B cell (primary cell): ENCODE measurements at regions not wholly inside any gene's neighbourhood (a gene's known extent, or its start where the extent isn't known, plus 50 kb on each side); places are given as distances from the start of the nearest gene placed in this dataset.

Source experiments
- ATAC-seq: fragments of 200-7000 bp; cut with Tn5 transposase; one replicate; pipeline ENCODE4 v1.10.0; 2021; ENCODE audit warnings: low read depth, mild to moderate bottlenecking, moderate number of reproducible peaks, moderate library complexity
- CTCF ChIA-PET: fragments of 350-600 bp; sonication (Branson Sonifier 250); formaldehyde crosslinking; loops from one replicate; lab custom pipeline; 2021; ENCODE audit warnings: antibody characterized with exemption, inconsistent platforms; lab: Charles Lee
- POLR2A ChIA-PET: fragments of 350-600 bp; sonication (Branson Sonifier 250); formaldehyde crosslinking; loops from one replicate; lab custom pipeline; 2021; ENCODE audit warnings: antibody characterized with exemption; lab: Charles Lee
- DNase-seq: peaks from one replicate; pipeline ENCODE4 v3.0.0; 2013
- H2AFZ ChIP-seq: 2 replicates; pipeline ENCODE4 v1.6.1; 2012; ENCODE audit warnings: mild to moderate bottlenecking, low read depth, low read length; ENCODE audit not compliant: insufficient read depth, poor library complexity, severe bottlenecking
- H3K27ac ChIP-seq, 2 donors: 1 replicate in 1 of 2; 2 replicates in 1 of 2; pipeline ENCODE4 v1.5.1; 2012 to 2013; ENCODE audit warnings: low read length in 2 of 2, mild to moderate bottlenecking in 2 of 2, moderate library complexity in 1 of 2
- H3K27me3 ChIP-seq, 4 experiments: fragments of 200-600 bp in 1 of 4; sonication (generic) in 1 of 4; replicated peaks in 1 of 4; 1 replicate in 2 of 4; 2 replicates in 2 of 4; pipeline versions ENCODE4 v1.6.1 to v1.7.0; 2013 to 2016; ENCODE audit warnings: low read length in 3 of 4, mild to moderate bottlenecking in 2 of 4, mixed read lengths in 1 of 4, moderate library complexity in 1 of 4; ENCODE audit not compliant: insufficient read depth in 4 of 4, control insufficient read depth in 3 of 4; ENCODE audit errors: control extremely low read depth in 1 of 4
- H3K36me3 ChIP-seq, 2 experiments: replicated peaks in 1 of 2; 1 replicate in 1 of 2; 2 replicates in 1 of 2; pipeline versions ENCODE4 v1.6.1 to v1.7.1; 2013; ENCODE audit warnings: low read length in 1 of 2; ENCODE audit not compliant: insufficient read depth in 2 of 2, control insufficient read depth in 1 of 2; ENCODE audit errors: control extremely low read depth in 1 of 2, extremely low read depth in 1 of 2
- H3K4me1 ChIP-seq, 2 donors: fragments of 200-600 bp in 1 of 2; sonication (generic) in 1 of 2; 1 replicate in 1 of 2; 2 replicates in 1 of 2; pipeline versions ENCODE4 v1.5.1 to v1.6.1; 2013 to 2017; ENCODE audit warnings: low read length in 2 of 2; ENCODE audit not compliant: control insufficient read depth in 2 of 2, insufficient read depth in 2 of 2
- H3K4me2 ChIP-seq: replicated peaks from 2 replicates; pipeline ENCODE3; 2012; ENCODE audit warnings: mild to moderate bottlenecking, low read depth, low read length; ENCODE audit not compliant: poor library complexity, severe bottlenecking
- H3K4me3 ChIP-seq, 5 experiments: fragments of 200-600 bp in 1 of 5; sonication (generic) in 1 of 5; 1 replicate in 3 of 5; 2 replicates in 2 of 5; pipeline versions ENCODE4 v1.5.1 to v1.7.0; 2011 to 2016; ENCODE audit warnings: low read length in 4 of 5, mild to moderate bottlenecking in 4 of 5, low read depth in 2 of 5, control low read depth in 1 of 5, moderate library complexity in 1 of 5; ENCODE audit not compliant: insufficient read depth in 1 of 5; ENCODE audit errors: control extremely low read depth in 1 of 5, extremely low read depth in 1 of 5
- H3K79me2 ChIP-seq: fragments of 200-600 bp; sonication (generic); one replicate; pipeline ENCODE4 v1.6.0; 2016; ENCODE audit warnings: low read length; ENCODE audit not compliant: control insufficient read depth, insufficient read depth
- H3K9ac ChIP-seq: fragments of 200-600 bp; sonication (generic); 2 replicates; pipeline ENCODE4 v1.6.1; 2017; ENCODE audit warnings: mild to moderate bottlenecking, low read length, moderate library complexity
- H3K9me3 ChIP-seq, 3 donors: one replicate each; pipeline versions ENCODE4 v1.6.1 to v1.7.1; 2013; ENCODE audit warnings: low read length in 2 of 3; ENCODE audit not compliant: control insufficient read depth in 2 of 3, insufficient read depth in 1 of 3; ENCODE audit errors: control extremely low read depth in 1 of 3
- H4K20me1 ChIP-seq: 2 replicates; pipeline ENCODE4 v1.6.0; 2012; ENCODE audit warnings: mild to moderate bottlenecking, low read length; ENCODE audit not compliant: insufficient read depth, control insufficient read depth, poor library complexity, severe bottlenecking
- H3K27ac Mint-ChIP-seq: one replicate; pipeline ENCODE4 v1.8.0; 2021; ENCODE audit warnings: mixed read lengths
- H3K27me3 Mint-ChIP-seq: one replicate; pipeline ENCODE4 v1.8.0; 2021; ENCODE audit warnings: mixed read lengths
- H3K4me1 Mint-ChIP-seq: one replicate; pipeline ENCODE4 v1.8.0; 2021; ENCODE audit warnings: mixed read lengths
- H3K4me3 Mint-ChIP-seq: one replicate; pipeline ENCODE4 v1.8.0; 2021; ENCODE audit warnings: mixed read lengths
- H3K9me3 Mint-ChIP-seq: one replicate; pipeline ENCODE4 v1.8.0; 2022; ENCODE audit warnings: mixed read lengths; ENCODE audit not compliant: insufficient read depth
- EZH2 ChIP-seq: IDR thresholded peaks from 2 replicates; pipeline ENCODE4 v1.6.1; 2012; ENCODE audit warnings: borderline replicate concordance, low read depth, mild to moderate bottlenecking, moderate library complexity, low read length; ENCODE audit not compliant: insufficient read depth, poor library complexity, severe bottlenecking
- WGBS: methylation state at CpG from one replicate; pipeline ENCODE4 v1.1.5; 2013; ENCODE audit warnings: missing lambda C conversion rate; ENCODE audit not compliant: insufficient coverage; 5-methylcytosine and 5-hydroxymethylcytosine counted together
- intact Hi-C: fragments of 100-400 bp; cut with micrococcal nuclease; formaldehyde crosslinking; loops from one replicate; pipeline ENCODE4 v1.10.0; 2022
- TF ChIP-seq, protein P1 (sequence below): fragments of 200-600 bp; IDR thresholded peaks from one replicate; pipeline ENCODE4 v1.8.0; 2022; ENCODE audit warnings: antibody characterized with exemption, mild to moderate bottlenecking

DNA sequence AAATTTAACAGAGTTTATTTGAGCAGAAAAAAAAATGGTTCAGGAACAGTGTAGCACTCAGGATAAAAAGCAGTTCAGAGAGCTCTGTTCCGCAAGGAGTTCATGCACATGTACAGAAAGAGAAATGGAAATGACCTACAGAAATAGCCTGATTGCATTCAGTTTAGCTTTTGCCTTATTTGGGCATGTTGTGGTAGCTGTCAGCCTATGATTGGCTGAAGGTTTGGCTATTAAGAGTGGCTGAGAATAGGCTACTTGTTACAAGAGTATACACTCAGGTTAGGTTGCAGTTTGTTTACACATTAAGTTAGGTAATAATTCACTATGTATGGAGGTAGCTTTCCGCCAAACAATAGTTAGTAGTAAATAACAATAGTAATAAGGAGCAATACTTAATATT, 511.0 kb upstream of the TMPRSS15 start:
- ChIA-PET CTCF (no interaction called here), POLR2A (no interaction called here)
- H3K27me3 ChIP-seq, result no peaks in the 10 kb centered on the region
- H3K27ac ChIP-seq, result no peak overlapping the region
- TF ChIP-seq, protein P1, sequence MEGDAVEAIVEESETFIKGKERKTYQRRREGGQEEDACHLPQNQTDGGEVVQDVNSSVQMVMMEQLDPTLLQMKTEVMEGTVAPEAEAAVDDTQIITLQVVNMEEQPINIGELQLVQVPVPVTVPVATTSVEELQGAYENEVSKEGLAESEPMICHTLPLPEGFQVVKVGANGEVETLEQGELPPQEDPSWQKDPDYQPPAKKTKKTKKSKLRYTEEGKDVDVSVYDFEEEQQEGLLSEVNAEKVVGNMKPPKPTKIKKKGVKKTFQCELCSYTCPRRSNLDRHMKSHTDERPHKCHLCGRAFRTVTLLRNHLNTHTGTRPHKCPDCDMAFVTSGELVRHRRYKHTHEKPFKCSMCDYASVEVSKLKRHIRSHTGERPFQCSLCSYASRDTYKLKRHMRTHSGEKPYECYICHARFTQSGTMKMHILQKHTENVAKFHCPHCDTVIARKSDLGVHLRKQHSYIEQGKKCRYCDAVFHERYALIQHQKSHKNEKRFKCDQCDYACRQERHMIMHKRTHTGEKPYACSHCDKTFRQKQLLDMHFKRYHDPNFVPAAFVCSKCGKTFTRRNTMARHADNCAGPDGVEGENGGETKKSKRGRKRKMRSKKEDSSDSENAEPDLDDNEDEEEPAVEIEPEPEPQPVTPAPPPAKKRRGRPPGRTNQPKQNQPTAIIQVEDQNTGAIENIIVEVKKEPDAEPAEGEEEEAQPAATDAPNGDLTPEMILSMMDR, result no peak
- intact Hi-C loops, result no loop called here
- H3K79me2 ChIP-seq, result no peaks in the 10 kb centered on the region
- no peak overlapping the region for H2AFZ ChIP-seq
- no peaks in the 10 kb centered on the region for H4K20me1 ChIP-seq
- H3K4me2 ChIP-seq, result no peak overlapping the region
- Mint-ChIP-seq H3K4me1 (no peaks in the 10 kb centered on the region), H3K27ac (no peak overlapping the region), H3K27me3 (no peaks in the 10 kb centered on the region), H3K4me3 (no peak overlapping the region), H3K9me3 (peaks cover 5% of the 10 kb centered on the region)
- ATAC-seq (no peak), DNase-seq (no peak)
- peaks cover 0 to 12% (median 0%) of the 10 kb centered on the region in 3 donors for H3K9me3 ChIP-seq
- no peaks in the 10 kb centered on the region for H3K4me1 ChIP-seq
- H3K36me3 ChIP-seq, result no peaks in the 10 kb centered on the region
- no peak overlapping the region for H3K9ac ChIP-seq
- WGBS, result 100% methylated on average over 1 of the region's 2 CpGs
- H3K4me3 ChIP-seq, result no peak overlapping the region

DNA sequence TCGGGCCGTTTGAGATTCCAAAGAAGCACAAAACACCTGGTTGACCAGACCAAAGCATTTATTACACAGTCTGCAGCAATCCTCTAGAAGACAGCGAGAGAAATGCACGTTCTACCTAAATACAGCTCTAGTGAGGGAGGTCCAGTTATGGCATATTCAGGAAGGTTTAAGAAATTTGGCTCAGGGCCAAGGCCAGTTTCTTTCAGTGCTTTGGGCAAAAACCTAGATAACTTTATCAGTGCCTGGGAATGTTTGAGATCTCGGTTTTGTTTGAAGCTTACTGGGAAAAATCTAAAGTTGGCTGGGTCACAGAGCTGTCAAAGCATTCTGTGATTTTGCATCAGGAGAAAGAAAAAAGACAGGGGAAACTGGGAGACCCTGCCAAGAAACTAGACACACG, 514.0 kb upstream of the TMPRSS15 start:
- no peak overlapping the region for H3K4me3 Mint-ChIP-seq
- no peak overlapping the region for H2AFZ ChIP-seq
- H3K9me3 ChIP-seq, result peaks cover 0 to 10% (median 0%) of the 10 kb centered on the region in 3 donors
- H3K4me2 ChIP-seq, result no peak overlapping the region
- ChIA-PET POLR2A (no interaction called here), CTCF (no interaction called here)
- no peak overlapping the region for H3K9ac ChIP-seq
- ATAC-seq (no peak), DNase-seq (no peak)
- no peaks in the 10 kb centered on the region for H3K27me3 Mint-ChIP-seq
- no peaks in the 10 kb centered on the region for H4K20me1 ChIP-seq
- no peak overlapping the region for H3K27ac ChIP-seq
- TF ChIP-seq EZH2, result no peak
- TF ChIP-seq, protein P1, result no peak
- H3K9me3 Mint-ChIP-seq, result no peaks in the 10 kb centered on the region
- 98% methylated on average over 5 of the region's 6 CpGs for WGBS
- no peaks in the 10 kb centered on the region for H3K79me2 ChIP-seq
- H3K27ac Mint-ChIP-seq, result no peak overlapping the region
- H3K36me3 ChIP-seq, result no peaks in the 10 kb centered on the region
- no peak overlapping the region for H3K4me3 ChIP-seq
- no peaks in the 10 kb centered on the region for H3K27me3 ChIP-seq
- intact Hi-C loops, result no loop called here
- H3K4me1 Mint-ChIP-seq, result no peaks in the 10 kb centered on the region
- no peaks in the 10 kb centered on the region for H3K4me1 ChIP-seq
